TTC549 (cell line): ENCODE measurements at regions not wholly inside any gene's neighbourhood (a gene's known extent, or its start where the extent isn't known, plus 50 kb on each side); places are given as distances from the start of the nearest gene placed in this dataset.
"Not testable (repeated sequence)": the region's sequence is repeated elsewhere in the genome, so short reads cannot be mapped to it uniquely, and the experiment has no call there.

ENCODE experiments used
- FAIRE-seq: peaks from 2 replicates; lab custom pipeline; 2012; peaks lifted over from hg19 to GRCh38; lab: Jason Lieb, UNC

GRCh38 chr10:64441872-64442271, 920.7 kb downstream of the REEP3 start:
- not testable (repeated sequence) for FAIRE-seq

- FAIRE-seq: no peak
Observed at GRCh38 chr10:64444163-64444562, 923.0 kb downstream of the REEP3 start.

GRCh38 chr10:64444564-64444963, 923.4 kb downstream of the REEP3 start:
- no peak for FAIRE-seq

GRCh38 chr10:64449603-64450002, 928.4 kb downstream of the REEP3 start:
- no peak for FAIRE-seq

- FAIRE-seq: no peak
Observed at GRCh38 chr10:64450312-64450711, 929.1 kb downstream of the REEP3 start.

GRCh38 chr10:64454962-64455361, 933.8 kb downstream of the REEP3 start:
- FAIRE-seq: no peak

DNA sequence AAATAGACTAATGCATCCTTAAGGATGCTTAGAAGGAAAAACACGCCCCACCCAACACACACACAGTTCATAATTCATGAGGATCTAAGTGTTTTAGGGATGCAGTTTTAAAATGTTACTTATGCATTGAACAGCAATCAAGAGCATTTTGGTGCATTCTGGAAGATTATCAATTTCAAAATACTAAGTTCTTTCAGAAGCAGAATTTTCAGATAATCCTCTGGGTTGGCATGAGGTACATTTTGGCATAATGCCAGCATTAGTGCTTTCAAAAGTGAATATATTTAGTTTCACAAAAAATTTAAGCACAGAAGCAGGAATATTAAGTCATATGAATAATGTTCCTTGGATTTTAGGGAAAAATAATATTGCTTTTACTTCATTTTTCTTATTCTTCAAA, 937.1 kb downstream of the REEP3 start:
- FAIRE-seq: no peak

DNA sequence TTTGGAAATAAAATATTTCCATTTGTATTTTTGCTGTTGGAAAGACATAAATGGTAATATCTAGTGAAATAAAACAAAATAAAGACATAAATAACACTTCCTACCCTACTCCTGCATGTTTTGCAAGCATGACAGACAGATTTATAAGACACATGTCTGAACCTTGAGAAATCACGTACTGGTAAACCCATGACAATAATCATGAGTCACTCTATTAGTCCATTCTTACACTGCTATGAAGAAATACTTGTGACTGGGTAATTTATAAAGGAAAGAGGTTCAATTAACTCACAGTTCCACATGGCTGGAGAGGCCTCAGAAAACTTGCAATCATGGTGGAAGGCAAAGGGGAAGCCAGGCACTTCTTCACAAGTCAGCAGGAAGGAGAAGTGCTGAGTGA, 942.2 kb downstream of the REEP3 start:
- no peak for FAIRE-seq

- FAIRE-seq: no peak
Observed at GRCh38 chr10:64465653-64466052, 944.5 kb downstream of the REEP3 start.

- no peak for FAIRE-seq
Observed at GRCh38 chr10:64468219-64468618, 947.0 kb downstream of the REEP3 start.

GRCh38 chr10:64476506-64476905, 955.3 kb downstream of the REEP3 start:
- no peak for FAIRE-seq

GRCh38 chr10:64477791-64478190, 956.6 kb downstream of the REEP3 start:
- FAIRE-seq: no peak

- no peak for FAIRE-seq
Observed at GRCh38 chr10:64484811-64485330, 963.7 kb downstream of the REEP3 start.

DNA sequence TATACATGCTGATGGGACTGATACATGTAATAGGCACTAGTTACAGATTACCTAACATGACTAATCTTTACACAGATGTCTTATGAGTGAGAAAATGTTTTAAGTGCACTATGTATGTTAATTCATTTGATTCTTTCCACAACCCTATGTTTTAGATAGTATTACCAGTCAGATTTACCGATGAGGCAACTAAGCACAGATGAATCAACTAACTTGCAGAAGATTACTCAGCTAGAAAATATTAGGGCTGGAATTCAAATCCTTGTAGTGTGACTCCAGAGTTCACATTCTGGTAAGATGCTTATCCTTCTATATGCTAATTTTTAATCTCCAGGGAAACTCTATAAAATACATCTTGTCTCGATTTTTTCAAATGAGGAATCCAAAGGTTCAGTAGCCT, 964.9 kb downstream of the REEP3 start:
- FAIRE-seq: no peak

GRCh38 chr10:64486901-64487300, 965.7 kb downstream of the REEP3 start:
- no peak for FAIRE-seq

DNA sequence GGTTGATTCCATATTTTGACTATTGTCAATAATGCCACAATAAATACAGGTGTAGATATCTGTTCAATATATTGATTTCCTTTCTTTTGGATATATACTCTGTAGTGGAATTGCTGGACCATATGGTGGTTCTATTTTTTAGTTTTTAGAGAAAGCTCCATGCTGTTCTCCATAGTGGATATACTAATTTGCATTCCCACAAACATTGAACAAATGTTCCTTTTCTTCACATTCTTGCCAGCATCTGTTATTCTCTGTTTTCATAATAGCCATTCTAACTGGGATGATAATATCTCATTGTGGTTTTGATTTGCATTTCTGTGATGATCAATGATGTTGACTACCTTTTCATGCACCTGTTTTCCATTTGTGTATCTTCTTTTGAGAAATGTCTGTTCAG, 973.7 kb downstream of the REEP3 start:
- no peak for FAIRE-seq

GRCh38 chr10:64497306-64497705, 976.1 kb downstream of the REEP3 start:
- no peak for FAIRE-seq

DNA sequence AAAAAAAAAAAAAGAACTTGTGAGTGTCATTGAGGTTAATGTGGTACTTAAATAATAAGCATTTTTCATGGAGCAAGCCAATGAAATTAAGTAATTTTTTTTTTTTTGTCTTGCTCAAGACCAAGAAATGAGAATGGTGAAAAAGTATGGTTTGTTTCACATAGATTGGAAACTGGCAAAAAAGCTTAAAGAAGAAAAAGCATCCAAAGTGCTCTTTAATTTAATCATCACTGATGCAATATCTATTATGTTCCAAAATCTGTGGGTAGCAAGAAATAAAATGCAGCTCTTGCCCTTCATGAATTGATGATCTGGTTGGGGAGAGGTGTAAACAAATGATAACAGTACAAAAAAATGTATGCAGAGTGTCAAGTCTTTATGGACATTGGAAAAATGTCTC, 980.6 kb downstream of the REEP3 start:
- FAIRE-seq: no peak

DNA sequence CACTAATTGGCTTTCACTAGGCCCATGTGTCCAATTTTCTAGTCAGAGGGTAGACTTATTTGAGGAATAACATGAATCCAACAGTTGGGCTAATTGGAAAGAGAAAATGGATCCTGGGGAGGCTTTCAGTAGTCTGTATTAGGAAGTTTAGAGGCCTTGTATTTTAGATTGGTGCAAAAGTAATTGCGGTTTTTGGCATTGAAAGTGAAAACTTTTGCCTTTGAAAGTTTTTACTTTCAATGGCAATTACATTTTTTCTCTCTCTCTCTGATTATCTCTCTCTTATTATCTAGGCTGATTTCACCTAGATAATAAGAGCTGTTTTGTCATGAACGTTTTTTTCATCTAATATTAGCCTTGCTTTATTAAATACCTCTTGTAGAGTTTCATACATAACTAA, 981.7 kb downstream of the REEP3 start:
- no peak for FAIRE-seq

DNA sequence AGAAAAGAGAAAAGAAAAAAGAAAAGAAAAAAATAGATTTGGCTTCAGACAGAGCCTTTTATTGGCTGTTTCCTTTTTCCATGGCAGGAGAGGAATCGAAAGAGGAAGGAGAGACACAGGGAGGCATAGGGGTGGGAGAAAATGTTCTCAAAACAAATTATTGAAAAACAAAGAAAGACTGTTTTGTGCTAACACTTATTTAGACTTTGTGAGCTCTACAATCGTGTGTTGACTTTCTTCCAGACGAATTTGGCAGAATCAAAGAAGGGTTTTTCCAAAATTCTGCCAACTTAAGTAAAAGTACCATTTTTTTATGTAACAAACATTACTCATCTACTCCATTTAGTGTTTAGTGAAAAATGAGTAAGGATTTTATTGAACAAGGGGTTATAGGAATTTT, 982.2 kb downstream of the REEP3 start:
- no peak for FAIRE-seq

GRCh38 chr10:64505501-64505900, 984.3 kb downstream of the REEP3 start:
- no peak for FAIRE-seq

DNA sequence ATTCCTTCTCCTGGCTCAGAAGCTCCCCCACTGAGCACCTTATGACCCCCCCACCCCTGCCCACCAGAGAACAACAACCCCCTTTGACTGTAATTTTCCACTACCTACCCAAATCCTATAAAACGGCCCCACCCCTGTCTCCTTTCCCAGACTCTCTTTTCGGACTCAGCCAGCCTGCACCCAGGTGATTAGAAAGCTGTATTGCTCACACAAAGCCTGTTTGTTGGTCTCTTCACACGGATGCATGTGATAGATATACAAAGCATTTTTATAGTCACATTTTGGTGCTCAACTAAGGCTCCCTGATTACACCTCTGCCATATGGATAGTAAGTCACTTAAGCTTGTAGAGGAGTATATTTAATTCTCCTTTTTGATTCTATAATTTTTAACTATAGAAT, 985.8 kb downstream of the REEP3 start:
- no peak for FAIRE-seq

DNA sequence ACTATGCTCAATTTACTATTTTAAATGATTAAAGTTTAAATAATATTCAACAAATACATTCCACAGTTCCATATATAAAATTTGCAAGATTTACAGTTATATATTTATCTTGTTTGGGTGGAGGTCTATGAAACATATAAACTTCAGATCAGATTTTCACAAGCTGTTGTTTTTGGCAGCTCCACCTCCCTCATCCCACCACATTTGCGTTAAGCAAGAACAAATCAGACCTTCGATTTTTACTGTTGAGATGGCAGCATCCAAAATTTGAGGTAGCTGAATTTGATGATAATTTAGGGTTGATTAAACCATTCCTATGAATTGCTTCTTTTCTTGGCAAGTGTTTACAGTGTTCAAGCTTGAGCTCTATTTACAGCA, 986.4 kb downstream of the REEP3 start:
- no peak for FAIRE-seq

DNA sequence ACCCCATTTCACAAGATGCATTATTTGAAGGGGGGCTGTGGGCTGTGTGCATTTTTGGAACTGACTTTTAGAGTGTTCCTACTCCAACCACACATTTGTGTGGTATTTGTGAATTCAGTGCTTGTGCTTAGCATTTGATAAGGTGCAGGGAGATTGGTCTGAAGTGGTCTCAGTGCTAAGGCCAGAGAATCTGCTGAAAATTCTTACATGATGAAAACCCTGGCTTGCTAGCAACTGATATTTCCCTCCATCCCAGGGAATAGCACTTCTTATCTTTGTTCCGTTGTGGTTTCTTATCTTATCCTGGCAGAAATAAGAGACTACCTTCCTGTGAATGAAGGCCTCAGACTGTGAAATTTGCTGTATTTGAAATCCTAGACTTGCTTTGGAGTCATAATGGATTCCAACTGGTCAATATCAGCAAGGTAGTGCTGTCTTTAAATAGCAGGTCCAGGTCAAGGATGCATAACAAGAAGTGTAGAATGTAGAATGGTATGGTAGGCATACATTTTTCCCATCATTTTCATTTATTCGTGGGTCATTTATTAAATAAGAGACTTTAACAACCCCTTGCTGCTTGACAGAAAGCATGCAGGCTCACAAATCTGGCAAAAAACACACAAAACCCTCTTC, 986.9 kb downstream of the REEP3 start:
- FAIRE-seq: no peak
